ENCODE measurements at regions not wholly inside any gene's neighbourhood (a gene's known extent, or its start where the extent isn't known, plus 50 kb on each side); places are given as distances from the start of the nearest gene placed in this dataset.
"Not testable (repeated sequence)": the region's sequence is repeated elsewhere in the genome, so short reads cannot be mapped to it uniquely, and the experiment has no call there.

- DNase-seq: no peak
Measured at GRCh38 chr4:19285146-19285545, 966.6 kb upstream of the SLIT2 start.

- no peak for DNase-seq
Measured at GRCh38 chr4:19278665-19279064, 973.0 kb upstream of the SLIT2 start.

- no peak for DNase-seq
Measured at GRCh38 chr4:19266566-19266965, 985.1 kb upstream of the SLIT2 start.

- no peak for DNase-seq
Measured at GRCh38 chr4:19262467-19262866, 989.2 kb upstream of the SLIT2 start.

- no peak for DNase-seq
Measured at GRCh38 chr4:19260346-19260745, 991.4 kb upstream of the SLIT2 start.

- no peak for DNase-seq
Measured at GRCh38 chr4:19259920-19260319, 991.8 kb upstream of the SLIT2 start.

- no peak for DNase-seq
Measured at GRCh38 chr4:19256823-19257222, 994.9 kb upstream of the SLIT2 start.

GRCh38 chr4:19254486-19254885, 997.2 kb upstream of the SLIT2 start:
- DNase-seq: no peak

- DNase-seq: no peak
Measured at GRCh38 chr4:19248023-19248422, 1003.7 kb upstream of the SLIT2 start.

- no peak for DNase-seq
Measured at GRCh38 chr4:19241895-19242294, 1009.8 kb upstream of the SLIT2 start.

GRCh38 chr4:19239565-19239964, 1012.1 kb upstream of the SLIT2 start:
- DNase-seq: no peak

GRCh38 chr4:19236473-19236872, 1015.2 kb upstream of the SLIT2 start:
- no peak for DNase-seq

GRCh38 chr4:19230906-19231545, 1020.7 kb upstream of the SLIT2 start:
- no peak for DNase-seq

- no peak for DNase-seq
Measured at GRCh38 chr4:19227701-19228100, 1024.0 kb upstream of the SLIT2 start.

GRCh38 chr4:19224820-19225219, 1026.9 kb upstream of the SLIT2 start:
- no peak for DNase-seq

GRCh38 chr4:19216476-19216875, 1035.2 kb upstream of the SLIT2 start:
- DNase-seq: no peak

GRCh38 chr4:19214591-19215186, 1037.0 kb upstream of the SLIT2 start:
- no peak for DNase-seq

- no peak for DNase-seq
Measured at GRCh38 chr4:19213388-19213787, 1038.3 kb upstream of the SLIT2 start.

- no peak for DNase-seq
Measured at GRCh38 chr4:19205853-19206252, 1045.9 kb upstream of the SLIT2 start.

- DNase-seq: not testable (repeated sequence)
Measured at GRCh38 chr4:19197838-19198237, 1053.9 kb upstream of the SLIT2 start.

- DNase-seq: no peak
Measured at GRCh38 chr4:19195696-19196095, 1056.0 kb upstream of the SLIT2 start.

- no peak for DNase-seq
Measured at GRCh38 chr4:19194672-19195071, 1057.0 kb upstream of the SLIT2 start.

GRCh38 chr4:19193274-19193981, 1058.3 kb upstream of the SLIT2 start:
- no peak for DNase-seq

- no peak for DNase-seq
Measured at GRCh38 chr4:19191979-19192650, 1059.6 kb upstream of the SLIT2 start.
